DND-41 (cell line): ENCODE measurements at regions not wholly inside any gene's neighbourhood (a gene's known extent, or its start where the extent isn't known, plus 50 kb on each side); places are given as distances from the start of the nearest gene placed in this dataset.

Experiments
- CTCF ChIP-seq: IDR thresholded peaks from 2 replicates; pipeline ENCODE4 v1.5.1; 2012; ENCODE audit warnings: borderline replicate concordance, low read length, moderate library complexity, mild to moderate bottlenecking; ENCODE audit not compliant: poor library complexity, severe bottlenecking; ENCODE audit errors: extremely low read depth
- EZH2 ChIP-seq: IDR thresholded peaks from 3 replicates; pipeline ENCODE4 v1.6.1; 2012; ENCODE audit warnings: borderline replicate concordance, low read depth, mild to moderate bottlenecking, moderate library complexity, low read length, inconsistent platforms; ENCODE audit not compliant: severe bottlenecking

- no peak for TF ChIP-seq CTCF
- no peak for TF ChIP-seq EZH2
Measured at GRCh38 chr7:3207387-3207902, 93.6 kb upstream of the SDK1 start.
